GM12878 (cell line): ENCODE measurements at regions not wholly inside any gene's neighbourhood (a gene's known extent, or its start where the extent isn't known, plus 50 kb on each side); places are given as distances from the start of the nearest gene placed in this dataset.
A peak's percentile ranks its signal among the peaks of the same experiment; 100 is the strongest.

ENCODE experiments used
- ATF3 ChIP-seq: IDR thresholded peaks from 2 replicates; pipeline ENCODE4 v1.6.1; 2011; ENCODE audit warnings: low read depth, mild to moderate bottlenecking, low read length, moderate library complexity, borderline replicate concordance; ENCODE audit errors: extremely low read depth
- BCLAF1 ChIP-seq: fragments of 450-650 bp; IDR thresholded peaks from 2 replicates; pipeline ENCODE4 v1.6.1; 2017; ENCODE audit warnings: antibody characterized with exemption, mild to moderate bottlenecking, moderate library complexity
- BRCA1 ChIP-seq: IDR thresholded peaks from 2 replicates; pipeline ENCODE4 v1.6.1; 2011; ENCODE audit warnings: low read depth, low read length, improper control_type of control experiment
- CREM ChIP-seq: IDR thresholded peaks from 2 replicates; pipeline ENCODE4 v1.6.1; 2014; ENCODE audit warnings: antibody characterized with exemption, low read depth
- IKZF1 ChIP-seq: fragments of 450-650 bp; conservative IDR thresholded peaks from 2 replicates; pipeline ENCODE4 v1.6.1; 2017; ENCODE audit warnings: antibody characterized with exemption, mild to moderate bottlenecking
- JUNB ChIP-seq: IDR thresholded peaks from 2 replicates; pipeline ENCODE4 v1.6.1; 2016; ENCODE audit warnings: antibody characterized with exemption, mild to moderate bottlenecking
- KAT2A ChIP-seq: conservative IDR thresholded peaks from 2 replicates; pipeline ENCODE4 v1.6.1; 2011; ENCODE audit warnings: low read depth, low read length; ENCODE audit not compliant: control insufficient read depth
- NFXL1 ChIP-seq: fragments of 450-650 bp; IDR thresholded peaks from 2 replicates; pipeline ENCODE4 v1.6.1; 2017; ENCODE audit warnings: antibody characterized with exemption, mild to moderate bottlenecking, borderline replicate concordance
- PAX8 ChIP-seq: fragments of 450-650 bp; IDR thresholded peaks from 2 replicates; pipeline ENCODE4 v1.6.1; 2017; ENCODE audit warnings: mild to moderate bottlenecking, moderate library complexity
- RELB ChIP-seq: fragments of 450-650 bp; IDR thresholded peaks from 2 replicates; pipeline ENCODE4 v1.6.1; 2017; ENCODE audit warnings: low read depth, mild to moderate bottlenecking, moderate library complexity
- SIN3A ChIP-seq: IDR thresholded peaks from 2 replicates; pipeline ENCODE4 v1.6.1; 2012; ENCODE audit warnings: low read depth, low read length, improper control_type of control experiment
- SREBF2 ChIP-seq: IDR thresholded peaks from 2 replicates; pipeline ENCODE4 v1.6.1; 2012; ENCODE audit warnings: mild to moderate bottlenecking, low read length
- TAF1 ChIP-seq: IDR thresholded peaks from 2 replicates; pipeline ENCODE4 v1.6.1; 2011; ENCODE audit warnings: mild to moderate bottlenecking, low read depth, low read length, borderline replicate concordance
- YY1 ChIP-seq: IDR thresholded peaks from 2 replicates; pipeline ENCODE4 v1.6.1; 2011; ENCODE audit warnings: low read depth, mild to moderate bottlenecking, low read length
- ZBTB40 ChIP-seq: fragments of 450-650 bp; IDR thresholded peaks from 2 replicates; pipeline ENCODE4 v1.6.1; 2016; ENCODE audit warnings: mild to moderate bottlenecking, moderate library complexity, borderline replicate concordance
- ZNF24 ChIP-seq: fragments of 450-650 bp; IDR thresholded peaks from 2 replicates; pipeline ENCODE4 v1.6.1; 2017; ENCODE audit warnings: antibody characterized with exemption, mild to moderate bottlenecking
- ZSCAN29 ChIP-seq: fragments of 450-650 bp; IDR thresholded peaks from 2 replicates; pipeline ENCODE4 v1.6.1; 2017; ENCODE audit warnings: mild to moderate bottlenecking, moderate library complexity
- TF ChIP-seq, protein P1 (sequence below): fragments of 450-650 bp; formaldehyde crosslinking; IDR thresholded peaks from 2 replicates; pipeline ENCODE4 v1.5.0; 2022; ENCODE audit warnings: mild to moderate bottlenecking, missing genetic modification characterization

GRCh38 chr20:53829724-53830521 is 236.3 kb upstream of the ZNF217 start (continued):
- TF ChIP-seq, protein P1, sequence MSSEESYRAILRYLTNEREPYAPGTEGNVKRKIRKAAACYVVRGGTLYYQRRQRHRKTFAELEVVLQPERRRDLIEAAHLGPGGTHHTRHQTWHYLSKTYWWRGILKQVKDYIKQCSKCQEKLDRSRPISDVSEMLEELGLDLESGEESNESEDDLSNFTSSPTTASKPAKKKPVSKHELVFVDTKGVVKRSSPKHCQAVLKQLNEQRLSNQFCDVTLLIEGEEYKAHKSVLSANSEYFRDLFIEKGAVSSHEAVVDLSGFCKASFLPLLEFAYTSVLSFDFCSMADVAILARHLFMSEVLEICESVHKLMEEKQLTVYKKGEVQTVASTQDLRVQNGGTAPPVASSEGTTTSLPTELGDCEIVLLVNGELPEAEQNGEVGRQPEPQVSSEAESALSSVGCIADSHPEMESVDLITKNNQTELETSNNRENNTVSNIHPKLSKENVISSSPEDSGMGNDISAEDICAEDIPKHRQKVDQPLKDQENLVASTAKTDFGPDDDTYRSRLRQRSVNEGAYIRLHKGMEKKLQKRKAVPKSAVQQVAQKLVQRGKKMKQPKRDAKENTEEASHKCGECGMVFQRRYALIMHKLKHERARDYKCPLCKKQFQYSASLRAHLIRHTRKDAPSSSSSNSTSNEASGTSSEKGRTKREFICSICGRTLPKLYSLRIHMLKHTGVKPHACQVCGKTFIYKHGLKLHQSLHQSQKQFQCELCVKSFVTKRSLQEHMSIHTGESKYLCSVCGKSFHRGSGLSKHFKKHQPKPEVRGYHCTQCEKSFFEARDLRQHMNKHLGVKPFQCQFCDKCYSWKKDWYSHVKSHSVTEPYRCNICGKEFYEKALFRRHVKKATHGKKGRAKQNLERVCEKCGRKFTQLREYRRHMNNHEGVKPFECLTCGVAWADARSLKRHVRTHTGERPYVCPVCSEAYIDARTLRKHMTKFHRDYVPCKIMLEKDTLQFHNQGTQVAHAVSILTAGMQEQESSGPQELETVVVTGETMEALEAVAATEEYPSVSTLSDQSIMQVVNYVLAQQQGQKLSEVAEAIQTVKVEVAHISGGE (CRISPR knock-in tag), result no peak
- no peak for TF ChIP-seq KAT2A
- peak; percentile 63; the same call in 1 of the 2 replicates for TF ChIP-seq BCLAF1
- TF ChIP-seq ATF3, result no peak
- no peak for TF ChIP-seq BRCA1
- TF ChIP-seq ZNF24, result no peak
- TF ChIP-seq ZSCAN29, result no peak
- TF ChIP-seq CREM, result no peak
- no peak for TF ChIP-seq YY1
- TF ChIP-seq NFXL1, result peak; percentile 85
- TF ChIP-seq ZBTB40, result no peak
- TF ChIP-seq SIN3A, result no peak
- peak; percentile 39; the same call in 1 of the 2 replicates for TF ChIP-seq IKZF1
- TF ChIP-seq JUNB, result no peak
- 0 out of 2 replicates have a peak, but pooled peaks have one; percentile 45 for TF ChIP-seq RELB
- no peak for TF ChIP-seq PAX8
- TF ChIP-seq TAF1, result no peak
- no peak for TF ChIP-seq SREBF2
